Erythroblast (primary cell): ENCODE measurements at regions not wholly inside any gene's neighbourhood (a gene's known extent, or its start where the extent isn't known, plus 50 kb on each side); places are given as distances from the start of the nearest gene placed in this dataset.

ENCODE experiments used
- DNase-seq, 2 experiments: peaks; one replicate each; lab custom pipeline; 2025; lab: John Stamatoyannopoulos, UW
- GATA1 ChIP-seq: IDR thresholded peaks from 2 replicates; pipeline ENCODE4 v1.6.1; 2011; ENCODE audit warnings: low read depth, mild to moderate bottlenecking, control low read depth, low read length, moderate library complexity
- POLR2A ChIP-seq: IDR thresholded peaks from 2 replicates; pipeline ENCODE4 v1.6.1; 2011; ENCODE audit warnings: mild to moderate bottlenecking, low read length

DNA sequence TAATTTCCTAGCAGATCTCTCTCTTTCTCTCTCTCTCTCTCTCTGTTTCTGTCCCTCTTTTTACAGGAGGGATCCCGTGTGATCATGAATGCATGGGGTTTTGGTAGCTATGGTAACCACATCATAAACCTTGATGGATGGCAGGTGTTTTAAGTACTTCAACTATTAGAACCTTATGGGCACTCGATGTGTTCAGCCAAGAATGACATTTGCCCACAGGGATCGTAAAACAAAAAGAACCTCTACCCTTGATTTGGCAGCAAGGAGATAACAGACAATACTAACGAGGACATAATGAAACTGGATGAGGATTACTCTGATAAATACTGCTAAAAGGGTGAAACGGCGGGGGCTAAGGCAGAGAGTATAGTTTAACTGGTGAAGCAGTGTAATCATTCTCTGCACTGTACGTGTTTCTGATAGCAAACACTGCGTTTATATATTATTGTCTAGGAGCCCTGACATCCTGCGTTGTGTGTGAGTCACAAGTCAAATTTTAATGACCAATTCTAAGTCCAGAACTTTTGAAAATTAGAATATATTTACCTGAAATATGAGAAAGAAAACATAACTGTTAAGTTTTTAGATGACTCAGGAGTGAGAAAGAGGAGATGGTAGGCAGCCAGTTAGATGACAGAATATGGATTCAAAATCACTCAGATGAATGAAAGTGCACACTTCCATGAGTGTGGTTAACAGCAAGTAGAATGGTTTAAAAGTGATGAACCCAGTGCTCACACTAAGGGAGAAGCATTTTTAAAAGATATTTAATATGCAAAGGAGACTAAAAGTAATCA, 80.3 kb downstream of the OTOL1 start:
- DNase-seq = no peak
- no peak for TF ChIP-seq GATA1
- TF ChIP-seq POLR2A = no peak

- DNase-seq = no peak
- no peak for TF ChIP-seq POLR2A
Observed at GRCh38 chr3:161577662-161578061, 81.1 kb downstream of the OTOL1 start.

DNA sequence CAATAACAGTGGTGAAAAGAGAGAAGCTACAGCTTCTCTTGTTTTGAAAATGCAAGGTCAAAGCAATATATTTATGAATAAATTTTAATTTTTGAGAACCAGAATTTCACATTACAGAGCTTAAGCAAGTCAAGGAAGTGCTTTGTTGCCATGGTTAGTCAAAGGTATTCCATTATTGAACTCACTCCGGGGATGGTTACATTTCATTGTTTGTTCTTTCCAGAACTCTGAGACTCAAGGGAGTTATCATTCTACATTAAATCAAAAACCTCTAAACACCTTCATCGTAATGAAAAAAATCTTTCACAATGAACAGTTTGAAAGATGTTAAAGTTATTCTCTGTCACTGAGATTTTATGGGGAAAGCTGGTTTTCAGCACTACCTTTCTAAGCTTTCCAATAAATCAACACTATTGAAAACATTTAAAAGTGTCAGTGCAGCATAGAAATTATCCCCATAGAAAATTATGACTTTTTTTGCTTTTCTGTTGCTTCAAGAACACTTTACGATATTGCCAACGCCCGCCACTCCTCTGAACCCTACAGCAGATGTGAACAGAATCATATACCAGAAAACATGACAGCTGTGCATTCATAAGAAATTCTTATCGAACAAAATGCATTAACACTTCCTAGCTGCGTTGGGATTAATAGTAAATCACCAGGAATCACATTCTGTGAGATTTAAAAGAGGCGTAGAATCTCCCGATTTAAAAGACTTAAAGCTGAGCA, 83.0 kb downstream of the OTOL1 start:
- no peak for DNase-seq
- TF ChIP-seq GATA1 (no peak), POLR2A (no peak)

- DNase-seq = no peak
- no peak for TF ChIP-seq GATA1
Observed at GRCh38 chr3:161585922-161586321, 89.3 kb downstream of the OTOL1 start.

DNA sequence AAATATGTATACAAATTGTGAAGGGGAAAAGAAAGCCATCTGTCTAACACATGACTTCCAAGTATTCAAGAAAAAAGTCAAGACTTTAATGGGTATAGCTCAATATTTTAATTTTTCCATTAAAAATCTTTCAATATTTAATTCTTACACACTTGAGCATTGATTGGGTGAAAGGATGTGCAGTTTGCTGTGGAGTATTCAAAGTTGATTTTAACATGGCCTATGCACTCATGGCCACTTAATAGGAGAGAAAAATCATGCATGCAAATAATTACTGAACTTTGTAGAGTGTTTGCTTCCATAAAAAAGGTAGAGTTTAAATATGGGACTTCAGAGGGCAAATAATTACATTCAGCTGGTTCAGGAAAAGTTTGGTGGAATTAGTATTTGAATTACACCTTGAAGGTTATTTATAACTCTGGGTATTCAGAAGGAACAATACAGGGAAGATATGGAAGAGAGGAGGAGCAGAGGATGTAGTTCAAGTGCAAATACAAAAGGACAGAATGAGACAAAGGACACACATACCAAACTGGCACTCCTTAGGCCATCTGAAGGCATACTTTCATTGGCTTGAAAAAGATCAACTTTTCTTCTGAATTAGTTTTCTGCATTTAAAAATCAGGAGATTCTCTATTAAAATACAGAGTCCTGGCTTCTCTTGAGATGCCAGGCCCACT, 90.1 kb downstream of the OTOL1 start:
- no peak for DNase-seq
- TF ChIP-seq GATA1 (no peak), POLR2A (no peak)

DNA sequence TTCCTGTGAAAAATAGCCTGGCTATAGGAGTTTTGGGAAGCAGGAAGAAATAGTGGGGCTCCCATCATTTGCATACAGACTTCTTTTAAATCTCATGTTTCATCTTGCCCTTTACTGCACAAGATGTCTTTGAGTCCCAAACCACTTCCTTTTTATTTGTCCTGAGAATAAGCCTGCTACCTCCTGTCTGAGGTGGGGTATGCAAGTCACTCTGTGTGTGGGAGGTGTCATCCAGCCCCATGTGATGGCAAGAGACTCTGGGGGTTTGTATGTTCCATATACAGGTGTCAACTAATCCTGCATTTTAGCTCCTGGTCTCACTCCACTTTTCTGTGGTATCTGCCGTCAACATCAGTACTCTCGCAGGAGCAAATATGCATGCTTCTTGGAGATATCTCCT, 102.0 kb downstream of the OTOL1 start:
- TF ChIP-seq POLR2A = no peak
- TF ChIP-seq GATA1 = no peak
- DNase-seq = no peak

DNA sequence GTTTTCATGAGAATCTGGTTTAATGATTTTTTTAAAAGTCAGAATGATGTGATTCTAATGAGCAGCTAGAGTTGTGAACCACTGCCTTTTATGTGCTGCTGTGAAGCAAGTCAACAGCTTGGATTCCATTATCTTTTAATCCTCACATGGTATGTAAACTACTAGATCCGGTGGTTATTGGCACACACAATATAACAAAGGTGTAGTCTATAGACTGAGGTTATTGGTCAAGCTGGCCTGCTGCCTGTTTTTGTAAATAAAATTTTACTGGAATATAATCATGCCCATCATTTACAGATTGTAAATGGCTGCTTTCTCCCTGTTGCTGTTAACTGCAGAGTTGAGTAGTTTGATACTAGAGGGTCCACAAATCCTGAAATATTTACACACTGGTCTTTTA, 103.1 kb downstream of the OTOL1 start:
- no peak for DNase-seq

DNA sequence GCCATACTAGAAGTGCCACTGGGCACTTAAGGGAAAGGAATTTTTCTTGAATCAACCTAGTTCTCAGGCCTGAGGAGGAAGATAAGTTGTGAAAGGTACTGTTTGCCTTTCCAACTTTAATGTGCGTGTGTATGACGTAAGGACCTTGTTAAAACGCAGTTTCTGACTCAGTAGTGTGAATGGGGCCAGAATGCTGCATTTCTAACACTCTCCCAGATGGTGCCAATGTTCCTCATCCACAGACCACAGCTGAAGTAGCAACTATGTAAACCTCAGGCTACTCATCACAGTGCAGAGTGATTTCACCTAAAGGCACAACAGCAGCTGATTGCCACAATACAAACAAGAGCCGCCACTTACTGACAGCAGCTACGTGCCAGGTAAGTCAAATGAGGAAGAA, 103.6 kb downstream of the OTOL1 start:
- TF ChIP-seq POLR2A (no peak), GATA1 (no peak)
- DNase-seq = no peak

More for the DNA sequence above, 103.1 kb downstream of the OTOL1 start:
- TF ChIP-seq POLR2A = no peak
- TF ChIP-seq GATA1 = no peak

DNA sequence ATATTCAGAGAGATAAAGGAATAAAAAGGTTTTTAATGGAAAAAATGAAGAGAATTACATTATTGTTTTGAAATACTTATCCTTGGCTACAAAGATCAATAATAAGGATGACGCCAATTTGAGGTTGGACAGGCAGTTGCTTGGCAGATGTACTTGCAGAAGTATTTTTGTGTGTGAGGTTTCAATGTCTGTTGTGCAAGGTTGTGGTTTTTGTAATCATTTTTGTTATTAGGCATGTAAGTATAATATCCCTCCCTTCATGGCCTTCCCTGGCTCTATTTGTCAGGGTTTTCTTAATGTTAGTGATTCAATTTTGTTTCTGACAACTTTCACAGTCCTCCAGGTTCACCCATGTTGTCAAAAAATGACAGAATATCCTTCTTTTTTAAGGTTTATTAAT, 105.9 kb downstream of the OTOL1 start:
- TF ChIP-seq POLR2A (no peak), GATA1 (no peak)
- DNase-seq = no peak

- DNase-seq = no peak
- TF ChIP-seq GATA1 (no peak), POLR2A (no peak)
Observed at GRCh38 chr3:161602918-161603317, 106.3 kb downstream of the OTOL1 start.

GRCh38 chr3:161607056-161607455, 110.4 kb downstream of the OTOL1 start:
- TF ChIP-seq POLR2A (no peak), GATA1 (no peak)
- no peak for DNase-seq

- no peak for DNase-seq
Observed at GRCh38 chr3:161619351-161619750, 122.7 kb downstream of the OTOL1 start.

GRCh38 chr3:161630794-161631193, 134.2 kb downstream of the OTOL1 start:
- DNase-seq = no peak
- TF ChIP-seq GATA1 = no peak
- TF ChIP-seq POLR2A = no peak

More at GRCh38 chr3:161619351-161619750, 122.7 kb downstream of the OTOL1 start:
- TF ChIP-seq POLR2A (no peak), GATA1 (no peak)

DNA sequence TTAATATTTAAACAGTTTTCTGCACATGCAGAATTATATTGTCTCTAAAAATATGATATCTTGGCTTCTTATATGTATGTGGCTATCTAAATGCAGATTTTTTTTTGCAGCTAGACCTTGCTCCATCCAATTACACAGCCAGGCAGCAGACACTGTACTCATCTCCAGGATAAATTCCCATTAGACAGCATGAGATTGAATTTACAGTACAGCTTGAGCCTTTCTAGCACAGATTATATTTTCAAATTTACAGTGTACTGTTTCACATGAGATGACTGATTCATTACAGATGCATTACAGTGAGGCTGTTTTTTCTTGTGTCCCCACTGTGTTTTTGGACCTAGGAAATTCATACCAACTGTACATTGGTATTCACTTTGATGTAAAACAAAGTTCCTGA, 134.9 kb downstream of the OTOL1 start:
- TF ChIP-seq GATA1 (no peak), POLR2A (no peak)
- DNase-seq = no peak
